Parathyroid adenoma (tissue), 2 donors: ENCODE measurements at regions not wholly inside any gene's neighbourhood (a gene's known extent, or its start where the extent isn't known, plus 50 kb on each side); places are given as distances from the start of the nearest gene placed in this dataset.

Experiments used
- H2AFZ ChIP-seq: fragments of 300-600 bp; sonication (generic); one replicate; pipeline ENCODE4 v1.7.0; 2017; ENCODE audit warnings: antibody characterized with exemption, mild to moderate bottlenecking
- H3K27ac ChIP-seq: fragments of 300-600 bp; sonication (generic); one replicate; pipeline ENCODE4 v1.7.0; 2017
- H3K27me3 ChIP-seq: fragments of 300-600 bp; sonication (generic); one replicate; pipeline ENCODE4 v1.7.0; 2017; ENCODE audit warnings: low read length; ENCODE audit not compliant: control insufficient read depth, insufficient read depth
- H3K36me3 ChIP-seq: fragments of 300-600 bp; sonication (generic); one replicate; pipeline ENCODE4 v1.7.0; 2017; ENCODE audit warnings: low read length; ENCODE audit not compliant: control insufficient read depth, insufficient read depth
- H3K4me1 ChIP-seq: fragments of 300-600 bp; sonication (generic); one replicate; pipeline ENCODE4 v1.7.0; 2017; ENCODE audit warnings: control low read depth
- H3K4me2 ChIP-seq: fragments of 300-600 bp; sonication (generic); one replicate; pipeline ENCODE4 v1.7.0; 2017; ENCODE audit warnings: low read length
- H3K4me3 ChIP-seq: fragments of 300-600 bp; sonication (generic); one replicate; pipeline ENCODE4 v1.7.0; 2017; ENCODE audit warnings: low read depth, low read length
- H3K79me2 ChIP-seq: fragments of 300-600 bp; sonication (generic); one replicate; pipeline ENCODE4 v1.7.0; 2017; ENCODE audit warnings: control low read depth
- H3K9ac ChIP-seq: fragments of 300-600 bp; sonication (generic); one replicate; pipeline ENCODE4 v1.7.0; 2017; ENCODE audit warnings: mild to moderate bottlenecking
- H3K9me3 ChIP-seq: fragments of 300-600 bp; sonication (generic); one replicate; pipeline ENCODE4 v1.7.0; 2017; ENCODE audit warnings: low read length; ENCODE audit not compliant: control insufficient read depth
- TF ChIP-seq, protein P1 (sequence below): fragments of 300-600 bp; sonication (generic); IDR thresholded peaks from one replicate; pipeline ENCODE4 v1.7.0; 2017; ENCODE audit warnings: antibody characterized with exemption, mild to moderate bottlenecking
- donor health status: primary hyperparathyroidism.

DNA sequence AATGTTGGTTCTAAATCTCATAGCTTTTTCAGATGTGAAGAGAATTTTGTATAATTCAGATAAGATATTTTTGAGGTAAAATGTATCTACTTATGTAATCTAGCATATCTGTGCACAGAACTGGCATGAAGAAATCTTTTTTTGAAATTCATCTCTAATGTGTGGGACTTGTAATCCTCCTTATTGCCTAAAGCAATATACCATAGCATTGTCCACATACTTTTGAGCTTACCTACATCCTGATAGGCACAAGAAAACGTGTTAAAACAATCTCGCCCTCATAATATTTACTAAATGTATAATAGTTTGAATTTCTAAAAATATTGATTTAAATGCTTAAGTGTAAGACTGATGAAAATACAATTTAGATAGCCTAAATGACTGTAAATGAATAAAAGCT is 1686.5 kb upstream of the ACO1 start:
- TF ChIP-seq, protein P1, sequence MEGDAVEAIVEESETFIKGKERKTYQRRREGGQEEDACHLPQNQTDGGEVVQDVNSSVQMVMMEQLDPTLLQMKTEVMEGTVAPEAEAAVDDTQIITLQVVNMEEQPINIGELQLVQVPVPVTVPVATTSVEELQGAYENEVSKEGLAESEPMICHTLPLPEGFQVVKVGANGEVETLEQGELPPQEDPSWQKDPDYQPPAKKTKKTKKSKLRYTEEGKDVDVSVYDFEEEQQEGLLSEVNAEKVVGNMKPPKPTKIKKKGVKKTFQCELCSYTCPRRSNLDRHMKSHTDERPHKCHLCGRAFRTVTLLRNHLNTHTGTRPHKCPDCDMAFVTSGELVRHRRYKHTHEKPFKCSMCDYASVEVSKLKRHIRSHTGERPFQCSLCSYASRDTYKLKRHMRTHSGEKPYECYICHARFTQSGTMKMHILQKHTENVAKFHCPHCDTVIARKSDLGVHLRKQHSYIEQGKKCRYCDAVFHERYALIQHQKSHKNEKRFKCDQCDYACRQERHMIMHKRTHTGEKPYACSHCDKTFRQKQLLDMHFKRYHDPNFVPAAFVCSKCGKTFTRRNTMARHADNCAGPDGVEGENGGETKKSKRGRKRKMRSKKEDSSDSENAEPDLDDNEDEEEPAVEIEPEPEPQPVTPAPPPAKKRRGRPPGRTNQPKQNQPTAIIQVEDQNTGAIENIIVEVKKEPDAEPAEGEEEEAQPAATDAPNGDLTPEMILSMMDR, result no peak
- H2AFZ ChIP-seq, result no peak overlapping the region

DNA sequence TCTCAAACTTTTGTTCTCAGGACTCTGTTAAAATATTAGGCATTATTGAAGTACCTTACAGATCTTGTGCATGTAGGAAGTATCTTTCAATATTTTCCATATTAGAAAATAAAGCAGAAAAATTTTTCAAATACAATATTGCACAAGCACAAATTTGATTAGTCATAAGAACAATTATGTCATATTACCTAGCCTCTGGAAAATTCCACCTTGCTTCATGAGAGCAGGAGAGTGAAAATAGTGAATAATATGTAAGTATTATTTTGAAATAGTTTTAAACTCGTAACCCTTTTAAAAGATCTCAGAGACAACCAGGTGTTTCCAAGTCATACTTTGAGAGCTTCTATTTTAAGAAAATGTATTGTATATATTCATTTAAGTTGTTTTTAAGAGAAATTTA is 1672.9 kb upstream of the ACO1 start:
- Histone ChIP-seq H3K4me3 (no peak overlapping the region), H3K27me3 (no peaks in the 10 kb centered on the region), H3K9me3 (no peaks in the 10 kb centered on the region), H3K36me3 (no peaks in the 10 kb centered on the region), H3K27ac (no peak overlapping the region), H3K9ac (no peak overlapping the region), H2AFZ (no peak overlapping the region), H3K4me1 (no peaks in the 10 kb centered on the region), H3K4me2 (no peak overlapping the region), H3K79me2 (no peaks in the 10 kb centered on the region)
- TF ChIP-seq, protein P1, result no peak

More for the DNA sequence above, 1686.5 kb upstream of the ACO1 start:
- Histone ChIP-seq H3K36me3 (no peaks in the 10 kb centered on the region), H3K79me2 (no peaks in the 10 kb centered on the region), H3K4me1 (no peaks in the 10 kb centered on the region), H3K27me3 (no peaks in the 10 kb centered on the region), H3K4me2 (no peak overlapping the region), H3K9ac (no peak overlapping the region), H3K4me3 (no peak overlapping the region), H3K9me3 (no peaks in the 10 kb centered on the region), H3K27ac (no peak overlapping the region)

DNA sequence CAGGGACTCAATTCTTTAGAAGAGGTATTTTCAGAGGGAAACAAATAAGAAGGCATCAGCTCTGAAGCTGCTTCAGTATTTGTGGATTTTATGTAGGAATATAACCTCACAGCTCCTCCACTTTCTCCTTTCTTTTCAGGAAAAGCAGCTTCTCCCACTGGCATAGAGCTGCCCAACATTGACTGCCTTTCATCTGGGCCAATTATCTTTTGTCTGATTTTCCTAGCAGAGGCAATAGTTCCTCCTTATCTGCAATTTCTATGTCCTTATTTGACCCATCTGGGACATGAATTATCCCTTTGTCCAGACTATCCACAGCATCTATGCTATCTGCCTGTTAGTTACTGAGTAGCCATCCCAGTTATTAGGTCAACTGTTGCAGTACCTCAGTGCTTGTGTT is 1671.2 kb upstream of the ACO1 start:
- H3K4me1 ChIP-seq, result no peaks in the 10 kb centered on the region
- no peak overlapping the region for H3K9ac ChIP-seq
- no peaks in the 10 kb centered on the region for H3K27me3 ChIP-seq
- H3K4me2 ChIP-seq, result no peak overlapping the region
- TF ChIP-seq, protein P1, result no peak
- no peak overlapping the region for H3K27ac ChIP-seq
- no peaks in the 10 kb centered on the region for H3K36me3 ChIP-seq
- H3K79me2 ChIP-seq, result no peaks in the 10 kb centered on the region
- no peaks in the 10 kb centered on the region for H3K9me3 ChIP-seq
- no peak overlapping the region for H3K4me3 ChIP-seq
- no peak overlapping the region for H2AFZ ChIP-seq

DNA sequence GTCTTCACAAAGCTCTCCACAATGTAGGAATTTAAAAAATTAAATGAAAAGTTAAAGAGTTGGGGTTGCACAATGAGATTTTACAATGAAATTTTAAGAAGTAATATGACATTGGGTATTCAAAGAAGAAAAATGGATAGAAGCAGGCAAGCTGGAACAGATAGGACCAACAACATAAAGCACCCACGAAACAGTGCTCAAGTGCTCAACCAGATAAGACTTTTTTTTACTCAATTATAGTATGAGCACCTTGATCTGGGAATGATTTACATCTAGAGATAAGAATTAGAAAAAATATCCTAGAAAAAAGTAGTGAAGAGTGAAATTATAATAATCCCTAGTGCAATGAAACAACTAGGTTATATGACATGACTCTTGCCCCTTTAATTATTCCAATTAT is 1670.1 kb upstream of the ACO1 start:
- H3K4me3 ChIP-seq, result no peak overlapping the region
- no peak overlapping the region for H2AFZ ChIP-seq
- no peak overlapping the region for H3K27ac ChIP-seq
- H3K4me2 ChIP-seq, result no peak overlapping the region
- H3K9ac ChIP-seq, result no peak overlapping the region
- H3K27me3 ChIP-seq, result no peaks in the 10 kb centered on the region
- H3K9me3 ChIP-seq, result no peaks in the 10 kb centered on the region
- H3K79me2 ChIP-seq, result no peaks in the 10 kb centered on the region
- H3K36me3 ChIP-seq, result no peaks in the 10 kb centered on the region
- TF ChIP-seq, protein P1, result no peak
- H3K4me1 ChIP-seq, result no peaks in the 10 kb centered on the region

DNA sequence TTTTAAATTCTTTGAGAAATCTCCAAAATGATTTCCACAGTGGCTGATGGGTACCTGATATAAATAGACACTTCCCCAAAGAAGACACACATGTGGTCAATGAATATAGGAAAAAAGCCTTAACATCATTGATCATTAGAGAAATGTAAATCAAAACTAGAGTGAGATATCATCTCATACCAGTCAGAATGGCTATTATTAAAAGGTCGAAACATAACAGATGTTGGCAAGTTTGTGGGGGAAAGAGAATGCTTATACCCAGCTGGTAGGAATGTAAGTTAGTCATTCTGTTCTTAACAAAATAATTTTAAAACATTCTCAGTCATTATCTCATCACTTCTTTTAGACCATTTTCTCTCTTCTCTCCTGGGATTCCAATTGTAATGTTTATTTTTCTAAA is 1666.0 kb upstream of the ACO1 start:
- Histone ChIP-seq H3K36me3 (no peaks in the 10 kb centered on the region), H2AFZ (no peak overlapping the region), H3K9me3 (no peaks in the 10 kb centered on the region), H3K4me2 (no peak overlapping the region), H3K27ac (no peak overlapping the region), H3K9ac (no peak overlapping the region), H3K79me2 (no peaks in the 10 kb centered on the region), H3K4me1 (no peaks in the 10 kb centered on the region), H3K4me3 (no peak overlapping the region), H3K27me3 (no peaks in the 10 kb centered on the region)
- TF ChIP-seq, protein P1, result no peak
